IMR-90 (cell line): ENCODE measurements at regions not wholly inside any gene's neighbourhood (a gene's known extent, or its start where the extent isn't known, plus 50 kb on each side); places are given as distances from the start of the nearest gene placed in this dataset.

Experiments used
- ATAC-seq: fragments of 200-7000 bp; cut with Tn5 transposase; 2 replicates; pipeline ENCODE4 v1.9.1; 2020; ENCODE audit warnings: low read depth, mild to moderate bottlenecking, moderate library complexity
- BruUV-seq: library from RNA; stranded (reverse); fragments of 400-500 nt; replicated peaks from 2 replicates; lab custom pipeline; 2021; lab: Mats Ljungman, UMichigan
- CTCF ChIA-PET: fragments of 300-600 bp; formaldehyde crosslinking; extraction: SDS; loops from one replicate; lab custom pipeline; 2021; ENCODE audit warnings: antibody characterized with exemption; lab: Yijun Ruan, JAX
- POLR2A ChIA-PET: fragments of 300-600 bp; sonication (Branson Sonifier 250); formaldehyde crosslinking; loops from one replicate; lab custom pipeline; 2022; ENCODE audit warnings: antibody characterized with exemption; ENCODE audit not compliant: unreplicated experiment; lab: Charles Lee
- DNase-seq: peaks from one replicate; pipeline ENCODE4 v3.0.0; 2013
- H2AFZ ChIP-seq: replicated peaks from 2 replicates; pipeline ENCODE3; 2013; ENCODE audit warnings: low read length, mild to moderate bottlenecking; ENCODE audit not compliant: poor library complexity
- H2AK5ac ChIP-seq: 2 replicates; pipeline ENCODE4 v1.6.1; 2013; ENCODE audit warnings: low read depth, low read length, inconsistent platforms
- H2AK9ac ChIP-seq: replicated peaks from 2 replicates; pipeline ENCODE3; 2013; ENCODE audit warnings: mild to moderate bottlenecking, low read depth, low read length, moderate library complexity; ENCODE audit not compliant: poor library complexity
- H2BK120ac ChIP-seq: 2 replicates; pipeline ENCODE4 v1.6.1; 2013; ENCODE audit warnings: low read depth, low read length, inconsistent platforms
- H2BK15ac ChIP-seq: 3 replicates; pipeline ENCODE4 v1.6.1; 2013; ENCODE audit warnings: low read depth, low read length, inconsistent platforms
- H2BK20ac ChIP-seq: 2 replicates; pipeline ENCODE4 v1.6.1; 2013; ENCODE audit warnings: low read depth, mild to moderate bottlenecking, inconsistent platforms, low read length, moderate library complexity
- H2BK5ac ChIP-seq: 2 replicates; pipeline ENCODE4 v1.6.1; 2013; ENCODE audit warnings: mild to moderate bottlenecking, low read depth, low read length, inconsistent platforms; ENCODE audit not compliant: poor library complexity, severe bottlenecking
- H3K14ac ChIP-seq: replicated peaks from 2 replicates; pipeline ENCODE4 v1.6.1; 2013; ENCODE audit warnings: low read depth, low read length, inconsistent platforms
- H3K18ac ChIP-seq: 2 replicates; pipeline ENCODE4 v1.6.1; 2013; ENCODE audit warnings: low read depth, low read length, control low read depth
- H3K23ac ChIP-seq: 2 replicates; pipeline ENCODE4 v1.6.1; 2013; ENCODE audit warnings: low read depth, low read length, inconsistent platforms
- H3K27ac ChIP-seq: 2 replicates; pipeline ENCODE4 v1.5.1; 2013; ENCODE audit warnings: mild to moderate bottlenecking, control low read depth, low read length; ENCODE audit not compliant: insufficient read depth
- H3K27me3 ChIP-seq: 2 replicates; pipeline ENCODE4 v1.6.1; 2013; ENCODE audit warnings: low read length; ENCODE audit not compliant: control insufficient read depth, insufficient read depth
- H3K36me3 ChIP-seq: 2 replicates; pipeline ENCODE4 v1.6.1; 2013; ENCODE audit warnings: low read length, mixed read lengths; ENCODE audit not compliant: control insufficient read depth, insufficient read depth
- H3K4ac ChIP-seq: 2 replicates; pipeline ENCODE4 v1.6.1; 2013; ENCODE audit warnings: low read depth, low read length, inconsistent platforms
- H3K4me1 ChIP-seq: 2 replicates; pipeline ENCODE4 v1.6.1; 2013; ENCODE audit warnings: low read length, mixed read lengths; ENCODE audit not compliant: control insufficient read depth, insufficient read depth
- H3K4me2 ChIP-seq: 2 replicates; pipeline ENCODE4 v1.6.1; 2013; ENCODE audit warnings: low read depth, mild to moderate bottlenecking, control low read depth, low read length, moderate library complexity
- H3K4me3 ChIP-seq: 2 replicates; pipeline ENCODE4 v1.5.1; 2013; ENCODE audit warnings: low read depth, mild to moderate bottlenecking, control low read depth, low read length, moderate library complexity; ENCODE audit not compliant: insufficient read depth
- H3K56ac ChIP-seq: 2 replicates; pipeline ENCODE4 v1.6.1; 2013; ENCODE audit warnings: low read length, inconsistent platforms; ENCODE audit not compliant: insufficient read depth; ENCODE audit errors: extremely low read depth
- H3K79me1 ChIP-seq, 2 experiments: 2 replicates each; pipeline ENCODE4 v1.6.1; 2013; ENCODE audit warnings: low read length in 2 of 2, inconsistent platforms in 1 of 2, low read depth in 1 of 2
- H3K9ac ChIP-seq: 2 replicates; pipeline ENCODE4 v1.6.1; 2013; ENCODE audit warnings: low read depth, low read length, control low read depth
- H3K9me1 ChIP-seq: 2 replicates; pipeline ENCODE4 v1.6.1; 2013; ENCODE audit warnings: low read length, inconsistent platforms; ENCODE audit not compliant: insufficient read depth
- H3K9me3 ChIP-seq: 2 replicates; pipeline ENCODE4 v1.6.1; 2013; ENCODE audit warnings: low read length; ENCODE audit not compliant: control insufficient read depth, insufficient read depth
- H4K20me1 ChIP-seq: 2 replicates; pipeline ENCODE4 v1.6.1; 2013; ENCODE audit warnings: low read length, inconsistent platforms; ENCODE audit not compliant: insufficient read depth
- H4K5ac ChIP-seq: 2 replicates; pipeline ENCODE4 v1.6.1; 2013; ENCODE audit warnings: mild to moderate bottlenecking, low read depth, low read length, control low read depth
- H4K8ac ChIP-seq, 2 experiments: 2 replicates each; pipeline ENCODE4 v1.6.1; 2013; ENCODE audit warnings: low read depth in 2 of 2, low read length in 2 of 2, control low read depth in 1 of 2, inconsistent platforms in 1 of 2
- H4K91ac ChIP-seq: 2 replicates; pipeline ENCODE4 v1.6.1; 2013; ENCODE audit warnings: low read depth, low read length, inconsistent platforms; ENCODE audit not compliant: insufficient read depth
- BHLHE40 ChIP-seq: fragments of 150-350 bp; IDR thresholded peaks from 2 replicates; pipeline ENCODE4 v1.6.1; 2016; ENCODE audit warnings: mild to moderate bottlenecking, low read depth, low read length
- CHD1 ChIP-seq: IDR thresholded peaks from 2 replicates; pipeline ENCODE4 v1.6.1; 2012; ENCODE audit warnings: low read depth, low read length, improper control_type of control experiment
- ELK1 ChIP-seq: fragments of 150-350 bp; IDR thresholded peaks from 2 replicates; pipeline ENCODE4 v1.6.1; 2016; ENCODE audit warnings: low read depth, mild to moderate bottlenecking, low read length, moderate library complexity, borderline replicate concordance
- FOS ChIP-seq: fragments of 150-350 bp; IDR thresholded peaks from 2 replicates; pipeline ENCODE4 v1.6.1; 2016; ENCODE audit warnings: low read depth, low read length
- MXI1 ChIP-seq: IDR thresholded peaks from 2 replicates; pipeline ENCODE4 v1.6.1; 2012; ENCODE audit warnings: low read depth, mild to moderate bottlenecking, low read length, moderate library complexity, borderline replicate concordance
- NFE2L2 ChIP-seq: fragments of 150-350 bp; IDR thresholded peaks from 2 replicates; pipeline ENCODE4 v1.6.1; 2016; ENCODE audit warnings: low read depth, mild to moderate bottlenecking, low read length
- RCOR1 ChIP-seq: IDR thresholded peaks from 2 replicates; pipeline ENCODE4 v1.6.1; 2012; ENCODE audit warnings: mild to moderate bottlenecking, low read length, improper control_type of control experiment; ENCODE audit not compliant: insufficient replicate concordance
- SMC3 ChIP-seq: fragments of 150-350 bp; IDR thresholded peaks from 2 replicates; pipeline ENCODE4 v1.6.1; 2016; ENCODE audit warnings: low read depth, mild to moderate bottlenecking, antibody characterized with exemption, low read length, moderate library complexity
- USF2 ChIP-seq: fragments of 150-350 bp; IDR thresholded peaks from 2 replicates; pipeline ENCODE4 v1.6.1; 2017; ENCODE audit warnings: mild to moderate bottlenecking, antibody characterized with exemption, low read length, low read depth
- WGBS, 2 experiments: methylation state at CpG; one replicate each; pipeline versions ENCODE4 v1.1.5 to v1.1.7; 2013; ENCODE audit warnings: missing lambda C conversion rate in 2 of 2; ENCODE audit not compliant: insufficient read length in 1 of 2; ENCODE audit errors: extremely low coverage in 2 of 2; 5-methylcytosine and 5-hydroxymethylcytosine counted together
- dilution Hi-C: fragments of 300-500 bp; cut with HindIII; formaldehyde crosslinking; loops from one replicate; pipeline ENCODE4 v1.14.3; 2018; ENCODE audit warnings: low sequenced_read_pairs; ENCODE audit not compliant: unreplicated experiment
- in situ Hi-C: fragments of 300-500 bp; cut with MboI; formaldehyde crosslinking; loops from 3 replicates; pipeline ENCODE4 v1.14.3; 2019; ENCODE audit warnings: low sequenced_read_pairs, inconsistent platforms, mixed read lengths
- intact Hi-C: fragments of 100-400 bp; cut with micrococcal nuclease; formaldehyde crosslinking; loops from 2 replicates; pipeline ENCODE4 v1.10.0; 2022

- H4K8ac ChIP-seq = no peak overlapping the region
- H3K27me3 ChIP-seq = no peaks in the 10 kb centered on the region
- no peak overlapping the region for H2BK5ac ChIP-seq
- no peaks in the 10 kb centered on the region for H3K36me3 ChIP-seq
- no peak for ATAC-seq
- H3K27ac ChIP-seq = no peak overlapping the region
- H4K91ac ChIP-seq = no peak overlapping the region
- CTCF ChIA-PET = no interaction called here
- no peak for DNase-seq
- in situ Hi-C loops (no loop called here), intact Hi-C loops (no loop called here), dilution Hi-C loops (no loop called here)
- H3K9me1 ChIP-seq = no peaks in the 10 kb centered on the region
- no peak overlapping the region for H2BK15ac ChIP-seq
- H4K20me1 ChIP-seq = no peaks in the 10 kb centered on the region
- no peak overlapping the region for H3K23ac ChIP-seq
- no peak overlapping the region for H3K4me2 ChIP-seq
- no CpG with 5 or more reads among the region's 1 CpG for WGBS, 2 experiments
- H3K4ac ChIP-seq = no peak overlapping the region
- no TSS peak for BruUV-seq
- H2AK5ac ChIP-seq = no peak overlapping the region
- H3K14ac ChIP-seq = no peak overlapping the region
- H3K9me3 ChIP-seq = peaks cover 13% of the 10 kb centered on the region
- TF ChIP-seq MXI1 = no peak
- TF ChIP-seq NFE2L2 = no peak
- TF ChIP-seq USF2 = no peak
- no peak for TF ChIP-seq RCOR1
- TF ChIP-seq ELK1 = no peak
- no peak for TF ChIP-seq FOS
- TF ChIP-seq SMC3 = no peak
- TF ChIP-seq BHLHE40 = no peak
- no peak for TF ChIP-seq CHD1
- no peaks in the 10 kb centered on the region for H3K4me1 ChIP-seq
- H2AK9ac ChIP-seq = no peak overlapping the region
- no peak overlapping the region for H2AFZ ChIP-seq
- no peak overlapping the region for H2BK20ac ChIP-seq
- H3K9ac ChIP-seq = no peak overlapping the region
- H4K5ac ChIP-seq = no peak overlapping the region
- H3K56ac ChIP-seq = no peak overlapping the region
- POLR2A ChIA-PET = no interaction called here
- H2BK120ac ChIP-seq = no peak overlapping the region
- no peaks in the 10 kb centered on the region for H3K79me1 ChIP-seq
- no peak overlapping the region for H3K4me3 ChIP-seq
- H3K18ac ChIP-seq = no peak overlapping the region
Observed at GRCh38 chr2:228458364-228458763, 276.9 kb upstream of the SPHKAP start.
